HEK293 (cell line): ENCODE measurements at regions not wholly inside any gene's neighbourhood (a gene's known extent, or its start where the extent isn't known, plus 50 kb on each side); places are given as distances from the start of the nearest gene placed in this dataset.

ENCODE experiments used
- CTCF ChIA-PET: fragments of 350-600 bp; formaldehyde crosslinking; extraction: SDS; loops from one replicate; lab custom pipeline; 2021; ENCODE audit warnings: antibody characterized with exemption; lab: Yijun Ruan, JAX
- POLR2A ChIA-PET: fragments of 300-600 bp; formaldehyde crosslinking; extraction: SDS; loops from one replicate; lab custom pipeline; 2020; ENCODE audit warnings: antibody characterized with exemption, inconsistent platforms; lab: Yijun Ruan, JAX
- H3K27ac ChIP-seq: fragments of 200-500 bp; sonication (Bioruptor generic); 2 replicates; pipeline ENCODE4 v1.5.1; 2014; ENCODE audit warnings: low read depth, low read length, control low read depth, inconsistent platforms; ENCODE audit errors: extremely low read depth
- H3K36me3 ChIP-seq, 2 experiments: fragments of 200-500 bp in 1 of 2; sonication (Bioruptor generic) in 1 of 2; 1 replicate in 1 of 2; 2 replicates in 1 of 2; pipeline ENCODE4 v1.5.1; 2014 to 2017; ENCODE audit warnings: inconsistent platforms in 2 of 2, low read length in 2 of 2; ENCODE audit not compliant: control insufficient read depth in 2 of 2, insufficient read depth in 1 of 2
- H3K4me1 ChIP-seq: fragments of 200-500 bp; sonication (Bioruptor generic); 2 replicates; pipeline ENCODE4 v1.5.1; 2014; ENCODE audit warnings: mild to moderate bottlenecking, low read length, inconsistent platforms; ENCODE audit not compliant: control insufficient read depth, insufficient read depth
- H3K4me3 ChIP-seq: 2 replicates; pipeline ENCODE4 v1.5.1; 2011; ENCODE audit warnings: low read depth, mild to moderate bottlenecking, control low read depth, low read length, moderate library complexity
- H3K9me3 ChIP-seq: fragments of 200-500 bp; sonication (Bioruptor generic); 2 replicates; pipeline ENCODE4 v1.5.1; 2014; ENCODE audit warnings: low read depth, low read length, inconsistent platforms; ENCODE audit not compliant: control insufficient read depth, insufficient read depth
- BCL11A ChIP-seq: fragments of 450-650 bp; formaldehyde crosslinking; IDR thresholded peaks from 2 replicates; pipeline ENCODE4 v1.5.1; 2016; ENCODE audit warnings: low read depth, missing biosample characterization, missing genetic modification characterization
- BCL11B ChIP-seq: fragments of 450-650 bp; formaldehyde crosslinking; IDR thresholded peaks from 2 replicates; pipeline ENCODE4 v1.5.1; 2016; ENCODE audit warnings: low read depth, missing biosample characterization, missing genetic modification characterization
- OVOL3 ChIP-seq: fragments of 450-650 bp; formaldehyde crosslinking; IDR thresholded peaks from 2 replicates; pipeline ENCODE4 v1.5.1; 2016; ENCODE audit warnings: missing biosample characterization, missing genetic modification characterization
- SCRT2 ChIP-seq: fragments of 450-650 bp; formaldehyde crosslinking; IDR thresholded peaks from 2 replicates; pipeline ENCODE4 v1.5.1; 2016; ENCODE audit warnings: missing biosample characterization, missing genetic modification characterization
- ZFP69B ChIP-seq: fragments of 450-650 bp; formaldehyde crosslinking; IDR thresholded peaks from 2 replicates; pipeline ENCODE4 v1.5.1; 2016; ENCODE audit warnings: missing biosample characterization, missing genetic modification characterization
- ZNF138 ChIP-seq: fragments of 450-650 bp; formaldehyde crosslinking; IDR thresholded peaks from 2 replicates; pipeline ENCODE4 v1.5.1; 2016; ENCODE audit warnings: missing biosample characterization, missing genetic modification characterization, borderline replicate concordance
- ZNF202 ChIP-seq: fragments of 450-650 bp; formaldehyde crosslinking; IDR thresholded peaks from 2 replicates; pipeline ENCODE4 v1.5.1; 2016; ENCODE audit warnings: missing biosample characterization, missing genetic modification characterization, borderline replicate concordance
- ZNF23 ChIP-seq: fragments of 450-650 bp; formaldehyde crosslinking; IDR thresholded peaks from 2 replicates; pipeline ENCODE4 v1.5.1; 2016; ENCODE audit warnings: missing biosample characterization, missing genetic modification characterization, borderline replicate concordance
- ZNF24 ChIP-seq: fragments of 450-650 bp; formaldehyde crosslinking; IDR thresholded peaks from 2 replicates; pipeline ENCODE4 v1.5.1; 2016; ENCODE audit warnings: missing biosample characterization, missing genetic modification characterization
- ZNF266 ChIP-seq: fragments of 450-650 bp; formaldehyde crosslinking; IDR thresholded peaks from 2 replicates; pipeline ENCODE4 v1.5.1; 2016; ENCODE audit warnings: missing biosample characterization, missing genetic modification characterization, low read depth
- ZNF335 ChIP-seq: fragments of 450-650 bp; formaldehyde crosslinking; conservative IDR thresholded peaks from 2 replicates; pipeline ENCODE4 v1.5.1; 2016; ENCODE audit warnings: missing biosample characterization, missing genetic modification characterization
- ZNF366 ChIP-seq: fragments of 450-650 bp; formaldehyde crosslinking; conservative IDR thresholded peaks from 2 replicates; pipeline ENCODE4 v1.5.1; 2016; ENCODE audit warnings: missing biosample characterization, missing genetic modification characterization
- ZNF404 ChIP-seq: fragments of 450-650 bp; formaldehyde crosslinking; IDR thresholded peaks from 2 replicates; pipeline ENCODE4 v1.5.1; 2017; ENCODE audit warnings: missing biosample characterization, missing genetic modification characterization
- ZNF510 ChIP-seq: fragments of 450-650 bp; formaldehyde crosslinking; IDR thresholded peaks from 2 replicates; pipeline ENCODE4 v1.5.1; 2018; ENCODE audit warnings: mild to moderate bottlenecking, missing genetic modification characterization, missing biosample characterization; ENCODE audit not compliant: insufficient replicate concordance
- ZNF560 ChIP-seq: fragments of 450-650 bp; formaldehyde crosslinking; IDR thresholded peaks from 2 replicates; pipeline ENCODE4 v1.5.1; 2017; ENCODE audit warnings: missing biosample characterization, missing genetic modification characterization, borderline replicate concordance
- ZNF596 ChIP-seq: fragments of 450-650 bp; IDR thresholded peaks from 2 replicates; pipeline ENCODE4 v1.5.0; 2018; ENCODE audit warnings: missing biosample characterization, mild to moderate bottlenecking, missing genetic modification characterization, moderate library complexity
- ZNF76 ChIP-seq: fragments of 450-650 bp; formaldehyde crosslinking; IDR thresholded peaks from 2 replicates; pipeline ENCODE4; 2016; ENCODE audit warnings: low read depth, missing biosample characterization, missing genetic modification characterization, borderline replicate concordance
- ZNF768 ChIP-seq: fragments of 450-650 bp; formaldehyde crosslinking; IDR thresholded peaks from 2 replicates; pipeline ENCODE4 v1.5.1; 2018; ENCODE audit warnings: missing biosample characterization, mild to moderate bottlenecking, missing genetic modification characterization
- ZNF785 ChIP-seq: fragments of 450-650 bp; formaldehyde crosslinking; IDR thresholded peaks from 2 replicates; pipeline ENCODE4 v1.5.1; 2016; ENCODE audit warnings: missing biosample characterization, missing genetic modification characterization
- ZSCAN23 ChIP-seq: fragments of 450-650 bp; formaldehyde crosslinking; IDR thresholded peaks from 2 replicates; pipeline ENCODE4 v1.5.1; 2016; ENCODE audit warnings: missing biosample characterization, missing genetic modification characterization
- TF ChIP-seq, protein P1 (sequence below): fragments of 450-650 bp; formaldehyde crosslinking; conservative IDR thresholded peaks from 2 replicates; pipeline ENCODE4 v1.5.1; 2016; ENCODE audit warnings: low read depth, missing biosample characterization, missing genetic modification characterization
- TF ChIP-seq, protein P2 (sequence below): fragments of 450-650 bp; formaldehyde crosslinking; IDR thresholded peaks from 2 replicates; pipeline ENCODE4 v1.5.1; 2016; ENCODE audit warnings: missing biosample characterization, missing genetic modification characterization
- TF ChIP-seq, protein P3 (sequence below): fragments of 450-650 bp; formaldehyde crosslinking; IDR thresholded peaks from 2 replicates; pipeline ENCODE4 v1.5.1; 2016; ENCODE audit warnings: missing biosample characterization, missing genetic modification characterization

GRCh38 chr13:24982333-24982999 is 113.5 kb upstream of the PABPC3 start:
- Histone ChIP-seq H3K4me1 (no peaks in the 10 kb centered on the region), H3K4me3 (no peak overlapping the region), H3K36me3 (no peaks in the 10 kb centered on the region), H3K9me3 (no peaks in the 10 kb centered on the region), H3K27ac (no peak overlapping the region)
- ChIA-PET POLR2A (no interaction called here), CTCF (interaction anchor here (0.6 kb wide), 1 partner anchor 309 kb away, joined by 4 read pairs; no protein-coding TSS in a partner anchor)
- TF ChIP-seq, protein P1, sequence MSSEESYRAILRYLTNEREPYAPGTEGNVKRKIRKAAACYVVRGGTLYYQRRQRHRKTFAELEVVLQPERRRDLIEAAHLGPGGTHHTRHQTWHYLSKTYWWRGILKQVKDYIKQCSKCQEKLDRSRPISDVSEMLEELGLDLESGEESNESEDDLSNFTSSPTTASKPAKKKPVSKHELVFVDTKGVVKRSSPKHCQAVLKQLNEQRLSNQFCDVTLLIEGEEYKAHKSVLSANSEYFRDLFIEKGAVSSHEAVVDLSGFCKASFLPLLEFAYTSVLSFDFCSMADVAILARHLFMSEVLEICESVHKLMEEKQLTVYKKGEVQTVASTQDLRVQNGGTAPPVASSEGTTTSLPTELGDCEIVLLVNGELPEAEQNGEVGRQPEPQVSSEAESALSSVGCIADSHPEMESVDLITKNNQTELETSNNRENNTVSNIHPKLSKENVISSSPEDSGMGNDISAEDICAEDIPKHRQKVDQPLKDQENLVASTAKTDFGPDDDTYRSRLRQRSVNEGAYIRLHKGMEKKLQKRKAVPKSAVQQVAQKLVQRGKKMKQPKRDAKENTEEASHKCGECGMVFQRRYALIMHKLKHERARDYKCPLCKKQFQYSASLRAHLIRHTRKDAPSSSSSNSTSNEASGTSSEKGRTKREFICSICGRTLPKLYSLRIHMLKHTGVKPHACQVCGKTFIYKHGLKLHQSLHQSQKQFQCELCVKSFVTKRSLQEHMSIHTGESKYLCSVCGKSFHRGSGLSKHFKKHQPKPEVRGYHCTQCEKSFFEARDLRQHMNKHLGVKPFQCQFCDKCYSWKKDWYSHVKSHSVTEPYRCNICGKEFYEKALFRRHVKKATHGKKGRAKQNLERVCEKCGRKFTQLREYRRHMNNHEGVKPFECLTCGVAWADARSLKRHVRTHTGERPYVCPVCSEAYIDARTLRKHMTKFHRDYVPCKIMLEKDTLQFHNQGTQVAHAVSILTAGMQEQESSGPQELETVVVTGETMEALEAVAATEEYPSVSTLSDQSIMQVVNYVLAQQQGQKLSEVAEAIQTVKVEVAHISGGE (tag by site-specific recombination), result no peak
- no peak for TF ChIP-seq ZNF366 (tag by site-specific recombination)
- TF ChIP-seq, protein P2, sequence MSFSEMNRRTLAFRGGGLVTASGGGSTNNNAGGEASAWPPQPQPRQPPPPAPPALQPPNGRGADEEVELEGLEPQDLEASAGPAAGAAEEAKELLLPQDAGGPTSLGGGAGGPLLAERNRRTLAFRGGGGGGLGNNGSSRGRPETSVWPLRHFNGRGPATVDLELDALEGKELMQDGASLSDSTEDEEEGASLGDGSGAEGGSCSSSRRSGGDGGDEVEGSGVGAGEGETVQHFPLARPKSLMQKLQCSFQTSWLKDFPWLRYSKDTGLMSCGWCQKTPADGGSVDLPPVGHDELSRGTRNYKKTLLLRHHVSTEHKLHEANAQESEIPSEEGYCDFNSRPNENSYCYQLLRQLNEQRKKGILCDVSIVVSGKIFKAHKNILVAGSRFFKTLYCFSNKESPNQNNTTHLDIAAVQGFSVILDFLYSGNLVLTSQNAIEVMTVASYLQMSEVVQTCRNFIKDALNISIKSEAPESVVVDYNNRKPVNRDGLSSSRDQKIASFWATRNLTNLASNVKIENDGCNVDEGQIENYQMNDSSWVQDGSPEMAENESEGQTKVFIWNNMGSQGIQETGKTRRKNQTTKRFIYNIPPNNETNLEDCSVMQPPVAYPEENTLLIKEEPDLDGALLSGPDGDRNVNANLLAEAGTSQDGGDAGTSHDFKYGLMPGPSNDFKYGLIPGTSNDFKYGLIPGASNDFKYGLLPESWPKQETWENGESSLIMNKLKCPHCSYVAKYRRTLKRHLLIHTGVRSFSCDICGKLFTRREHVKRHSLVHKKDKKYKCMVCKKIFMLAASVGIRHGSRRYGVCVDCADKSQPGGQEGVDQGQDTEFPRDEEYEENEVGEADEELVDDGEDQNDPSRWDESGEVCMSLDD (tag by site-specific recombination), result no peak
- no peak for TF ChIP-seq ZNF76
- TF ChIP-seq BCL11A (tag by site-specific recombination), result no peak
- TF ChIP-seq BCL11B (tag by site-specific recombination), result no peak
- no peak for TF ChIP-seq ZNF138 (tag by site-specific recombination)
- TF ChIP-seq ZSCAN23 (tag by site-specific recombination), result no peak
- TF ChIP-seq SCRT2 (tag by site-specific recombination), result no peak
- TF ChIP-seq ZNF404 (tag by site-specific recombination), result no peak

GRCh38 chr13:24983094-24983493 is 112.8 kb upstream of the PABPC3 start:
- TF ChIP-seq ZNF23 (no peak), ZNF266 (tag by site-specific recombination) (no peak), ZNF768 (no peak), OVOL3 (tag by site-specific recombination) (no peak), ZNF202 (tag by site-specific recombination) (no peak), ZFP69B (tag by site-specific recombination) (no peak), ZNF335 (no peak), ZNF24 (tag by site-specific recombination) (no peak), ZNF785 (tag by site-specific recombination) (no peak), ZNF510 (no peak), ZNF560 (tag by site-specific recombination) (no peak), ZNF596 (no peak)
- TF ChIP-seq, protein P3, sequence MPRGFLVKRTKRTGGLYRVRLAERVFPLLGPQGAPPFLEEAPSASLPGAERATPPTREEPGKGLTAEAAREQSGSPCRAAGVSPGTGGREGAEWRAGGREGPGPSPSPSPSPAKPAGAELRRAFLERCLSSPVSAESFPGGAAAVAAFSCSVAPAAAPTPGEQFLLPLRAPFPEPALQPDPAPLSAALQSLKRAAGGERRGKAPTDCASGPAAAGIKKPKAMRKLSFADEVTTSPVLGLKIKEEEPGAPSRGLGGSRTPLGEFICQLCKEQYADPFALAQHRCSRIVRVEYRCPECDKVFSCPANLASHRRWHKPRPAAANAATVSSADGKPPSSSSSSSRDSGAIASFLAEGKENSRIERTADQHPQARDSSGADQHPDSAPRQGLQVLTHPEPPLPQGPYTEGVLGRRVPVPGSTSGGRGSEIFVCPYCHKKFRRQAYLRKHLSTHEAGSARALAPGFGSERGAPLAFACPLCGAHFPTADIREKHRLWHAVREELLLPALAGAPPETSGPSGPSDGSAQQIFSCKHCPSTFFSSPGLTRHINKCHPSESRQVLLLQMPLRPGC (tag by site-specific recombination), result no peak
- TF ChIP-seq, all 188 proteins: peak for 0
- no peak overlapping the region for H3K27ac ChIP-seq
- no peaks in the 10 kb centered on the region for H3K36me3 ChIP-seq
- H3K4me1 ChIP-seq, result no peaks in the 10 kb centered on the region
- ChIA-PET POLR2A (no interaction called here), CTCF (interaction anchor here (0.6 kb wide), 1 partner anchor 309 kb away, joined by 4 read pairs; no protein-coding TSS in a partner anchor)
- H3K9me3 ChIP-seq, result no peaks in the 10 kb centered on the region
- H3K4me3 ChIP-seq, result no peak overlapping the region
